PC-9 (cell line): ENCODE measurements at regions not wholly inside any gene's neighbourhood (a gene's known extent, or its start where the extent isn't known, plus 50 kb on each side); places are given as distances from the start of the nearest gene placed in this dataset.

ENCODE experiments used
- CTCF ChIP-seq: fragments of 200-600 bp; sonication (generic); conservative IDR thresholded peaks from 2 replicates; pipeline ENCODE4 v1.6.1; 2017; ENCODE audit warnings: mixed run types, antibody characterized with exemption, mild to moderate bottlenecking, moderate library complexity
- EZH2 ChIP-seq: fragments of 200-600 bp; sonication (generic); IDR thresholded peaks from 2 replicates; pipeline ENCODE4 v1.8.0; 2017; ENCODE audit warnings: antibody characterized with exemption, low read depth

- TF ChIP-seq CTCF (no peak), EZH2 (no peak)
Measured at GRCh38 chr12:124440841-124441381, 126.5 kb downstream of the NCOR2 start.
